Neural progenitor cell (in vitro differentiated cells): ENCODE measurements at regions not wholly inside any gene's neighbourhood (a gene's known extent, or its start where the extent isn't known, plus 50 kb on each side); places are given as distances from the start of the nearest gene placed in this dataset.

Experiments
- EZH2 ChIP-seq: fragments of 200-600 bp; sonication (generic); IDR thresholded peaks from 2 replicates; pipeline ENCODE4 v1.6.1; 2017; ENCODE audit warnings: antibody characterized with exemption, mild to moderate bottlenecking, moderate library complexity
- TF ChIP-seq, protein P1 (sequence below): fragments of 200-600 bp; sonication (generic); IDR thresholded peaks from 2 replicates; pipeline ENCODE4 v1.5.1; 2017; ENCODE audit warnings: antibody characterized with exemption, mild to moderate bottlenecking

DNA sequence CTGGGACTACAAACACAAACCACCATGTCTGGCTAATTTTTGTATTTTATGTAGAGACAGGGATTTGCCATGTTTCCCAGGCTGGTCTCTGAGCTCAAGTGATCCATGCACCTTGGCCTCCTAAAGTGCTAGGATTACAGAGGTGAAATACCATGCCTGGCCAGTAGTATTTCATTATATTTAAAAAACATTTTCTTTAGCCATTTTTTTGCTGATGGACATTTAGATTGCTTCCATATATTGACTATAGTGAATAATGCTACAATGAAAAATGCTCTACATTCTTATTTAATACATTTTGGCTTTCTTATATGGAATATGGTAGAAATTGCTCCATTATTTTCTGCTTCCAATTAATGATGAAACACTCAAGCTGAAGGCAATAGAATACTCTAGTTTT, 1439.7 kb downstream of the FSTL5 start:
- TF ChIP-seq, protein P1, sequence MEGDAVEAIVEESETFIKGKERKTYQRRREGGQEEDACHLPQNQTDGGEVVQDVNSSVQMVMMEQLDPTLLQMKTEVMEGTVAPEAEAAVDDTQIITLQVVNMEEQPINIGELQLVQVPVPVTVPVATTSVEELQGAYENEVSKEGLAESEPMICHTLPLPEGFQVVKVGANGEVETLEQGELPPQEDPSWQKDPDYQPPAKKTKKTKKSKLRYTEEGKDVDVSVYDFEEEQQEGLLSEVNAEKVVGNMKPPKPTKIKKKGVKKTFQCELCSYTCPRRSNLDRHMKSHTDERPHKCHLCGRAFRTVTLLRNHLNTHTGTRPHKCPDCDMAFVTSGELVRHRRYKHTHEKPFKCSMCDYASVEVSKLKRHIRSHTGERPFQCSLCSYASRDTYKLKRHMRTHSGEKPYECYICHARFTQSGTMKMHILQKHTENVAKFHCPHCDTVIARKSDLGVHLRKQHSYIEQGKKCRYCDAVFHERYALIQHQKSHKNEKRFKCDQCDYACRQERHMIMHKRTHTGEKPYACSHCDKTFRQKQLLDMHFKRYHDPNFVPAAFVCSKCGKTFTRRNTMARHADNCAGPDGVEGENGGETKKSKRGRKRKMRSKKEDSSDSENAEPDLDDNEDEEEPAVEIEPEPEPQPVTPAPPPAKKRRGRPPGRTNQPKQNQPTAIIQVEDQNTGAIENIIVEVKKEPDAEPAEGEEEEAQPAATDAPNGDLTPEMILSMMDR = no peak
- TF ChIP-seq EZH2 = no peak
